Adipocyte (in vitro differentiated cells): ENCODE measurements at regions not wholly inside any gene's neighbourhood (a gene's known extent, or its start where the extent isn't known, plus 50 kb on each side); places are given as distances from the start of the nearest gene placed in this dataset.
"Not testable (repeated sequence)": the region's sequence is repeated elsewhere in the genome, so short reads cannot be mapped to it uniquely, and the experiment has no call there.

Source experiments
- DNase-seq: peaks from one replicate; pipeline ENCODE4 v3.0.0-alpha.2; 2015; ENCODE audit warnings: low read depth
- H3K27me3 ChIP-seq: replicated peaks from 2 replicates; pipeline ENCODE4 v1.7.0; 2013; ENCODE audit warnings: mild to moderate bottlenecking, low read length, moderate library complexity; ENCODE audit not compliant: control insufficient read depth, insufficient read depth
- H3K36me3 ChIP-seq: 2 replicates; pipeline ENCODE4 v1.7.0; 2013; ENCODE audit warnings: low read length, mild to moderate bottlenecking, moderate library complexity; ENCODE audit not compliant: control insufficient read depth, insufficient read depth, severe bottlenecking
- H3K4me1 ChIP-seq: 2 replicates; pipeline ENCODE4 v1.7.0; 2013; ENCODE audit warnings: mild to moderate bottlenecking, low read length, moderate library complexity; ENCODE audit not compliant: control insufficient read depth, insufficient read depth
- H3K4me3 ChIP-seq: 2 replicates; pipeline ENCODE4 v1.7.0; 2013; ENCODE audit warnings: mild to moderate bottlenecking, low read length, moderate library complexity
- H3K9ac ChIP-seq: 2 replicates; pipeline ENCODE4 v1.7.0; 2013; ENCODE audit warnings: mild to moderate bottlenecking, low read length, moderate library complexity
- H3K9me3 ChIP-seq: 2 replicates; pipeline ENCODE4 v1.7.0; 2013; ENCODE audit warnings: mild to moderate bottlenecking, low read length, moderate library complexity; ENCODE audit not compliant: control insufficient read depth

DNA sequence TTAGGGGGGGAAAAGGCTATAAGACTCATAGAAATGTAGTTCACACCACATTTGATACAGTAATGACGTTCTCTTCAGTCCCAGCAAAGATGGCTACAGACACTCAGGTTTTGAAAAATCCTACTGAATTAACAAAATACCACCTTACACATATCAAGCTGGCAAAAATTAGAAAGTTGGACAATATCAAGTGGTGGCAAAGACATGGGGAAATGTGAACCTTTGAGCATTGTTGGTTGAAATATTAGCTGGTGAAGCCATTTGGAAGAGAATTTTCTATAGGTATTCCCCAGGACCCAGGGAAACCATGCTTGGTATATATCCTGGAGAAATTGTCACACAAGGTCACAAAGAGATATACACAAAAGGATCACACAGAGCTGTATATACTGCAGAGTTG, 163.0 kb downstream of the ADSS2 start:
- no peak for DNase-seq
- Histone ChIP-seq H3K4me3 (no peak overlapping the region), H3K4me1 (no peaks in the 10 kb centered on the region), H3K9me3 (peaks cover 5% of the 10 kb centered on the region), H3K36me3 (no peaks in the 10 kb centered on the region), H3K27me3 (peaks cover 5% of the 10 kb centered on the region), H3K9ac (no peak overlapping the region)

GRCh38 chr1:244289991-244290785, 161.5 kb downstream of the ADSS2 start:
- Histone ChIP-seq H3K36me3 (no peaks in the 10 kb centered on the region), H3K4me1 (no peaks in the 10 kb centered on the region), H3K9me3 (peaks cover 5% of the 10 kb centered on the region), H3K4me3 (no peak overlapping the region), H3K9ac (no peak overlapping the region), H3K27me3 (peaks cover 3% of the 10 kb centered on the region)
- DNase-seq: no peak

- Histone ChIP-seq H3K9me3 (peaks cover 5% of the 10 kb centered on the region), H3K36me3 (no peaks in the 10 kb centered on the region), H3K9ac (no peak overlapping the region), H3K4me1 (no peaks in the 10 kb centered on the region), H3K4me3 (no peak overlapping the region), H3K27me3 (no peaks in the 10 kb centered on the region)
- DNase-seq: no peak
These were observed 160.2 kb downstream of the ADSS2 start for GRCh38 chr1:244291236-244292201.

DNA sequence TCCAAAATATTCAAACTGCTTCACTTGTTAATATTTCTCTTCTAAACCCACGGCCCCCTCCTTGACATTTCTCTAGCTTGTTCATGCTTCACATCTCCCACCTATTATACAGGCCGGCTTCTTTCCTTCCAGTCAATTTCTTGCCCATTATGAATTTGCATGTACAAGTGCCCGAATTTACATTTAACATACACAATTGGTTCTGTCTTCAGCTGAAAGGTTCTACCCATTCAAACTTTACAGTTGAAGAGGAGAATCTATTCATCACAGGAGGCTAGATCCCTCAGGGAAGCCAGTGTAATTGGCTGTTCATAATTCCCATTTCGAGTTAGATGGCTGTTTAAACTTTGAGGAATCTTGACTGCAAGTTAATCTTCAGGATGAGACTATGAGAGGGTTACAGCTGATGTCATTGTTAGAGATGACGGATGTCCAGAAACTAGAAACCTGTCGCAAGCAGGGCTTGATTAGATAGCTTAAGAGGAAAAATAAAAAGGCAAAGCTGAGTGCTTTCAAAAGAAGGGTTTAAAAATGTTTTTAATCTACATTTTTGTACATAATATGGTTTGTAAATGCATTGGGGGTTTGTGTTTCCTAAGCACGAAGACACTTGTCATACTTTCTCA, 157.0 kb downstream of the ADSS2 start:
- Histone ChIP-seq H3K36me3 (no peaks in the 10 kb centered on the region), H3K27me3 (no peaks in the 10 kb centered on the region), H3K4me1 (peaks cover 3% of the 10 kb centered on the region), H3K4me3 (no peak overlapping the region), H3K9ac (no peak overlapping the region), H3K9me3 (no peaks in the 10 kb centered on the region)
- DNase-seq: no peak

DNA sequence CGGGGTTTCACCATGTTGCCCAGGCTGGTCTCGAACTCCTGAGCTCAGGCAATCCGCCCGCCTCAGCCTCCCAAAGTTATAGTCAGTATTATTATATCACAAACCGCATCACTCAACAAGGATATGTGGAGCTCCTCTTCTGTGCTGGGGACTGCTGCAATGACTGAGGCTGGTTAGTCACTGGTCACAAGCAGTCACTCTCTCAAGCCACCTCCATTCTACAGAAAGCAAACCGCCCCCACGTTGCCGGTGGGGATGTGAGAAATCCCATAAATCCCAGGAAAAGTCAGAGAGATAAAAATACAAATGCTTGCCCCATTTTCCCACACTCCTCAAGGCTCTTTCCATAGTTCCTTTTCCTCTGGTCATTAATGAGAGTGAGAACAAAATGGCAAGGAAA, 155.7 kb downstream of the ADSS2 start:
- H3K4me1 ChIP-seq: peaks cover 3% of the 10 kb centered on the region
- H3K9me3 ChIP-seq: no peaks in the 10 kb centered on the region
- DNase-seq: no peak
- no peaks in the 10 kb centered on the region for H3K36me3 ChIP-seq
- no peak overlapping the region for H3K4me3 ChIP-seq
- H3K27me3 ChIP-seq: no peaks in the 10 kb centered on the region
- H3K9ac ChIP-seq: no peak overlapping the region

DNA sequence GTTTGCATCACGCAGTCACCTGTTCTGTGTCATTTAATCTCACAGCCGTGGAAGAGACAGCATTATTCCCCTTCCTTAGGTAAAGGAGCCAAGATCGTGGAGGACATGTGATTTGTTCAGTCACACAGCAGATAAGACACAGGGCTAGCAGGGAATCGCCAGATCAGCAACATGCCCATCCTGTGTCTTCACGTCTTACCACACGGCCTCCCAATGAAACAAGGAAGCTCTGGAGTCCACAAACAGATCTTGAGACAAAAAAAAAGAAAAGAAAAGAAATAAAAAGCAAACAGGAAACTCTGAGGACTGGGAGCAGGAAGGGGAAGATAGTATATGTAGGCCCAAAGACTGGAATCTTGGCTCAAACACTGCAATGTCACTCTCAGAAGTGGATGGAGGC, 155.3 kb downstream of the ADSS2 start:
- H3K36me3 ChIP-seq: no peaks in the 10 kb centered on the region
- no peak for DNase-seq
- no peaks in the 10 kb centered on the region for H3K9me3 ChIP-seq
- no peaks in the 10 kb centered on the region for H3K27me3 ChIP-seq
- H3K4me1 ChIP-seq: peaks cover 3% of the 10 kb centered on the region
- no peak overlapping the region for H3K9ac ChIP-seq
- no peak overlapping the region for H3K4me3 ChIP-seq

GRCh38 chr1:244297087-244297486, 154.6 kb downstream of the ADSS2 start:
- H3K27me3 ChIP-seq: no peaks in the 10 kb centered on the region
- no peak for DNase-seq
- no peaks in the 10 kb centered on the region for H3K9me3 ChIP-seq
- peaks cover 3% of the 10 kb centered on the region for H3K4me1 ChIP-seq
- no peak overlapping the region for H3K9ac ChIP-seq
- H3K4me3 ChIP-seq: no peak overlapping the region
- H3K36me3 ChIP-seq: no peaks in the 10 kb centered on the region

GRCh38 chr1:244297616-244298015, 154.1 kb downstream of the ADSS2 start:
- Histone ChIP-seq H3K9me3 (no peaks in the 10 kb centered on the region), H3K36me3 (no peaks in the 10 kb centered on the region)

DNA sequence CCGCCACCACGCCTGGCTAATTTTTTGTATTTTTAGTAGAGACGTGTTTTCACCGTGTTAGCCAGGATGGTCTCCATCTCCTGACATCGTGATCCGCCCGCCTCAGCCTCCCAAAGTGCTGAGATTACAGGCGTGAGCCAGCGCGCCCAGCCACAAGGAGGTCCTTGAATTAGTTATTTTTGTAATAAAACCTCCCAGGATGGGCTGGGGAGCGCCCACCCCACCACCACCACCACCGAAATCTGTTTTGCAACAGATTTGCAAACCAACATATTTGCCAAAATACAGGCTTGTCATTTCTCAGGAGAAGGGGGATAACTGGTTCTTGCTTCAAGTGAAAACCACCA, 151.7 kb downstream of the ADSS2 start:
- not testable (repeated sequence) for H3K4me3 ChIP-seq, H3K36me3 ChIP-seq, H3K9ac ChIP-seq, H3K27me3 ChIP-seq, H3K4me1 ChIP-seq, DNase-seq, H3K9me3 ChIP-seq

More at GRCh38 chr1:244297616-244298015, 154.1 kb downstream of the ADSS2 start:
- H3K4me3 ChIP-seq: no peak overlapping the region
- no peak overlapping the region for H3K9ac ChIP-seq
- H3K4me1 ChIP-seq: peaks cover 3% of the 10 kb centered on the region
- no peak for DNase-seq
- no peaks in the 10 kb centered on the region for H3K27me3 ChIP-seq

DNA sequence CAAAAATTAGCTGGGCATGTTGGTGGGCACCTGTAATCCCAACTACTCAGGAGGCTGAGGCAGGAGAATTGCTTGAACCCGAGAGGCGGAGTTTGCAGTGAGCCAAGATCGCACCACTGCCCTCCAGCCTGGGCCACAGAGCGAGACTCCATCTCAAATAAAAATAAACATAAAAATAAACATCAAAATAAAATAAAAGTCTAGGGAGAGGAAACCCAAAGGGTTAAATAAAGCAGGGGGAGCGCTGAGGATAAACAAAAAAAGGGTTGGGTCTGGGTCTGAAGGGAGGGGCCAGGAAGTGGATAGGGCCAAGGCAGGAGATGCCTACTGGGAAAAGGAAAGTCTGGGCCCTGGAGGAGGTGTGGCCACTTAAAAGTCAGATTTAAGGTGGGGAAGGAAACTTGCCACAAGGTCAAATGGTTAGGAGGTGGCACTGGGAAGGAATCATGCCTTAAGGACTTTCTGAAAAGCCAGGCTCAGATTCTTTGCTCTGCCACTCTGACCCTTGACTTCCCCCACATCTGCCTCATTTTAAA, 150.0 kb downstream of the ADSS2 start:
- Histone ChIP-seq H3K36me3 (no peaks in the 10 kb centered on the region), H3K27me3 (no peaks in the 10 kb centered on the region), H3K4me1 (peaks cover 3% of the 10 kb centered on the region), H3K9me3 (no peaks in the 10 kb centered on the region), H3K4me3 (no peak overlapping the region), H3K9ac (no peak overlapping the region)
- no peak for DNase-seq
